GM12878 (cell line): ENCODE measurements at regions not wholly inside any gene's neighbourhood (a gene's known extent, or its start where the extent isn't known, plus 50 kb on each side); places are given as distances from the start of the nearest gene placed in this dataset.

ENCODE experiments used
- EP300 ChIP-seq, 2 experiments: fragments of 150-350 bp in 1 of 2; IDR thresholded peaks; 2 replicates each; pipeline ENCODE4 v1.6.1; 2011 to 2012; ENCODE audit warnings: low read depth in 2 of 2, low read length in 2 of 2, borderline replicate concordance in 1 of 2, improper control_type of control experiment in 1 of 2, inconsistent platforms in 1 of 2; ENCODE audit not compliant: control insufficient read depth in 1 of 2
- EZH2 ChIP-seq: IDR thresholded peaks from 2 replicates; pipeline ENCODE4 v1.6.1; 2012; ENCODE audit warnings: low read depth, mild to moderate bottlenecking, control low read depth, inconsistent platforms, low read length, borderline replicate concordance; ENCODE audit not compliant: control insufficient read depth
- NR2F1 ChIP-seq: fragments of 450-650 bp; conservative IDR thresholded peaks from 2 replicates; pipeline ENCODE4 v1.6.1; 2017; ENCODE audit warnings: mild to moderate bottlenecking
- POLR2AphosphoS2 ChIP-seq: IDR thresholded peaks from 2 replicates; pipeline ENCODE4 v1.6.1; 2011; ENCODE audit warnings: low read depth, mild to moderate bottlenecking, low read length, improper control_type of control experiment, moderate library complexity
- SIN3A ChIP-seq: IDR thresholded peaks from 2 replicates; pipeline ENCODE4 v1.6.1; 2012; ENCODE audit warnings: low read depth, low read length, improper control_type of control experiment
- TARDBP ChIP-seq: IDR thresholded peaks from 2 replicates; pipeline ENCODE4 v1.6.1; 2016; ENCODE audit warnings: borderline replicate concordance
- TCF12 ChIP-seq: IDR thresholded peaks from 2 replicates; pipeline ENCODE4 v1.6.1; 2011; ENCODE audit warnings: low read depth, mild to moderate bottlenecking, low read length

DNA sequence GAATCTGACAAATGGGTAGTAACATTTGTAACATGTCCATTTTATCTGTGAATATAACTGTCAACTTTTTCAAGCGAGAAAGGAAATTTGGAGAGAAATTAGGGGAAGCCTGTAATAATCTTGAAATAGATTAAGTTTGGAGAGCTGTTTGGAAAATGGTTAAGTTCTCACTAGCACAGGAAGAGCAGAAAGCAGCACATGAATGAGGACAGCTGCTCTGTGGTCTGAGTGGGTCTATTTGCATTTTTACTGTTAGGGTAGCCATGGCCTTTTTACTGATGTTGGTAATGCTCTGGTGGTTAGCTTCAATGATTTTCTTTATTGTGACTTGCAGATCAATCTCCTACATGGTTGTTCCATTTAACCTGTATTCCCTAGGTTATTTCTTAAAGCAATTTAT lies 144.5 kb upstream of the GDNF start:
- TF ChIP-seq EP300 (IDR thresholded peaks at IDR 0.05; ENCODE audit: borderline replicate concordance in 1 of 2, control insufficient read depth in 1 of 2, low read depth in 2 of 2, low read length in 2 of 2) (no peak), EZH2 (no peak), SIN3A (no peak), POLR2AphosphoS2 (no peak), TCF12 (no peak), NR2F1 (no peak), TARDBP (no peak)
